ENCODE measurements at regions not wholly inside any gene's neighbourhood (a gene's known extent, or its start where the extent isn't known, plus 50 kb on each side); places are given as distances from the start of the nearest gene placed in this dataset.
"Not testable (repeated sequence)": the region's sequence is repeated elsewhere in the genome, so short reads cannot be mapped to it uniquely, and the experiment has no call there.

- ATAC-seq: no peak
Observed at GRCh38 chr1:29767769-29768425, 531.6 kb downstream of the PTPRU start.

- no peak for ATAC-seq
Observed at GRCh38 chr1:29767088-29767685, 530.9 kb downstream of the PTPRU start.

- ATAC-seq: no peak
Observed at GRCh38 chr1:29762635-29763034, 526.3 kb downstream of the PTPRU start.

GRCh38 chr1:29761159-29761928, 525.0 kb downstream of the PTPRU start:
- no peak for ATAC-seq

- ATAC-seq: no peak
Observed at GRCh38 chr1:29760067-29760564, 523.8 kb downstream of the PTPRU start.

GRCh38 chr1:29758781-29759499, 522.6 kb downstream of the PTPRU start:
- ATAC-seq: no peak

- no peak for ATAC-seq
Observed at GRCh38 chr1:29757866-29758780, 521.8 kb downstream of the PTPRU start.

- peak in 1 of 2 donors; percentile 17 for ATAC-seq
Observed at GRCh38 chr1:29756901-29757725, 520.8 kb downstream of the PTPRU start.

- no peak for ATAC-seq
Observed at GRCh38 chr1:29756498-29756897, 520.2 kb downstream of the PTPRU start.

GRCh38 chr1:29756085-29756484, 519.8 kb downstream of the PTPRU start:
- no peak for ATAC-seq

- ATAC-seq: not testable (repeated sequence)
Observed at GRCh38 chr1:29755412-29756015, 519.2 kb downstream of the PTPRU start.

GRCh38 chr1:29754573-29755375, 518.5 kb downstream of the PTPRU start:
- ATAC-seq: no peak

- ATAC-seq: no peak
Observed at GRCh38 chr1:29753771-29754572, 517.6 kb downstream of the PTPRU start.

- ATAC-seq: no peak
Observed at GRCh38 chr1:29753244-29753643, 516.9 kb downstream of the PTPRU start.

- no peak for ATAC-seq
Observed at GRCh38 chr1:29752141-29752540, 515.8 kb downstream of the PTPRU start.

GRCh38 chr1:29749024-29749945, 513.0 kb downstream of the PTPRU start:
- ATAC-seq: no peak

GRCh38 chr1:29747196-29747595, 510.9 kb downstream of the PTPRU start:
- ATAC-seq: no peak

All from activated CD4-positive, CD25-positive, alpha-beta regulatory T cell treated with anti-CD3 and anti-CD28 coated beads, Interleukin-2, amount 50 U/mL, for 24 hours (primary cell).